AG08395 (cell line): ENCODE measurements at regions not wholly inside any gene's neighbourhood (a gene's known extent, or its start where the extent isn't known, plus 50 kb on each side); places are given as distances from the start of the nearest gene placed in this dataset.

Experiments
- DNase-seq: peaks from one replicate; pipeline ENCODE4 v3.0.0; 2012; ENCODE audit warnings: mixed read lengths, low spot score

- no peak for DNase-seq
These were observed 228.2 kb downstream of the TBL1XR1 start for GRCh38 chr3:176969066-176969465.

GRCh38 chr3:176968631-176969030 is 228.7 kb downstream of the TBL1XR1 start:
- DNase-seq, result no peak

- no peak for DNase-seq
These were observed 229.8 kb downstream of the TBL1XR1 start for GRCh38 chr3:176967522-176967921.

- no peak for DNase-seq
These were observed 232.6 kb downstream of the TBL1XR1 start for GRCh38 chr3:176964661-176965060.

- no peak for DNase-seq
These were observed 235.4 kb downstream of the TBL1XR1 start for GRCh38 chr3:176961916-176962315.

GRCh38 chr3:176959867-176960266 is 237.4 kb downstream of the TBL1XR1 start:
- DNase-seq, result no peak

- no peak for DNase-seq
These were observed 238.7 kb downstream of the TBL1XR1 start for GRCh38 chr3:176958560-176958959.

GRCh38 chr3:176954517-176954916 is 242.8 kb downstream of the TBL1XR1 start:
- no peak for DNase-seq

GRCh38 chr3:176953106-176954060 is 243.9 kb downstream of the TBL1XR1 start:
- peak; percentile 70 for DNase-seq

- DNase-seq, result peak; percentile 14
These were observed 245.5 kb downstream of the TBL1XR1 start for GRCh38 chr3:176951586-176952292.

- DNase-seq, result no peak
These were observed 246.1 kb downstream of the TBL1XR1 start for GRCh38 chr3:176951144-176951543.

GRCh38 chr3:176950743-176951142 is 246.5 kb downstream of the TBL1XR1 start:
- DNase-seq, result peak; percentile 26

- DNase-seq, result no peak
These were observed 249.1 kb downstream of the TBL1XR1 start for GRCh38 chr3:176948151-176948550.

- DNase-seq, result no peak
These were observed 251.1 kb downstream of the TBL1XR1 start for GRCh38 chr3:176946202-176946601.

- no peak for DNase-seq
These were observed 255.0 kb downstream of the TBL1XR1 start for GRCh38 chr3:176942305-176942704.

GRCh38 chr3:176941689-176942088 is 255.6 kb downstream of the TBL1XR1 start:
- DNase-seq, result no peak

GRCh38 chr3:176939022-176939817 is 258.1 kb downstream of the TBL1XR1 start:
- DNase-seq, result peak; percentile 79

- no peak for DNase-seq
These were observed 259.3 kb downstream of the TBL1XR1 start for GRCh38 chr3:176937994-176938393.

GRCh38 chr3:176937541-176937940 is 259.7 kb downstream of the TBL1XR1 start:
- DNase-seq, result no peak

- no peak for DNase-seq
These were observed 261.9 kb downstream of the TBL1XR1 start for GRCh38 chr3:176935194-176935888.

- no peak for DNase-seq
These were observed 262.6 kb downstream of the TBL1XR1 start for GRCh38 chr3:176934698-176935097.

GRCh38 chr3:176933704-176934103 is 263.6 kb downstream of the TBL1XR1 start:
- no peak for DNase-seq
